ENCODE measurements at regions not wholly inside any gene's neighbourhood (a gene's known extent, or its start where the extent isn't known, plus 50 kb on each side); places are given as distances from the start of the nearest gene placed in this dataset.

- TF ChIP-seq POLR2A (IDR thresholded peaks at IDR 0.05) (no peak), CTCF (IDR thresholded peaks at IDR 0.05) (no peak)
These were observed 1784.3 kb downstream of the LRRC4C start for GRCh38 chr11:39675171-39675570.

Measured in lower leg skin (tissue), 3 donors.